Endothelial cell (in vitro differentiated cells): ENCODE measurements at regions not wholly inside any gene's neighbourhood (a gene's known extent, or its start where the extent isn't known, plus 50 kb on each side); places are given as distances from the start of the nearest gene placed in this dataset.

Experiments
- DNase-seq: peaks from one replicate; pipeline ENCODE4 v3.0.0; 2021; ENCODE audit warnings: low spot score
- H3K27ac Mint-ChIP-seq: one replicate; pipeline ENCODE4 v1.8.0; 2021; ENCODE audit warnings: mixed read lengths, inconsistent platforms; ENCODE audit not compliant: unreplicated experiment
- H3K27me3 Mint-ChIP-seq: one replicate; pipeline ENCODE4 v1.8.0; 2021; ENCODE audit warnings: mild to moderate bottlenecking, moderate library complexity, mixed read lengths, inconsistent platforms; ENCODE audit not compliant: unreplicated experiment
- H3K36me3 Mint-ChIP-seq: one replicate; pipeline ENCODE4 v1.8.0; 2021; ENCODE audit warnings: mild to moderate bottlenecking, low read depth, mixed read lengths, inconsistent platforms; ENCODE audit not compliant: unreplicated experiment
- H3K4me1 Mint-ChIP-seq: one replicate; pipeline ENCODE4 v1.8.0; 2021; ENCODE audit warnings: mild to moderate bottlenecking, mixed read lengths, inconsistent platforms; ENCODE audit not compliant: unreplicated experiment
- H3K4me3 Mint-ChIP-seq: one replicate; pipeline ENCODE4 v1.8.0; 2021; ENCODE audit warnings: mild to moderate bottlenecking, mixed read lengths, inconsistent platforms; ENCODE audit not compliant: unreplicated experiment
- H3K9me3 Mint-ChIP-seq: one replicate; pipeline ENCODE4 v1.8.0; 2021; ENCODE audit warnings: mixed read lengths, inconsistent platforms; ENCODE audit not compliant: unreplicated experiment
- TF ChIP-seq, protein P1 (sequence below): fragments of 200-600 bp; sonication (generic); IDR thresholded peaks from one replicate; pipeline ENCODE4 v1.5.0; 2021; ENCODE audit warnings: antibody characterized with exemption; ENCODE audit not compliant: unreplicated experiment

DNA sequence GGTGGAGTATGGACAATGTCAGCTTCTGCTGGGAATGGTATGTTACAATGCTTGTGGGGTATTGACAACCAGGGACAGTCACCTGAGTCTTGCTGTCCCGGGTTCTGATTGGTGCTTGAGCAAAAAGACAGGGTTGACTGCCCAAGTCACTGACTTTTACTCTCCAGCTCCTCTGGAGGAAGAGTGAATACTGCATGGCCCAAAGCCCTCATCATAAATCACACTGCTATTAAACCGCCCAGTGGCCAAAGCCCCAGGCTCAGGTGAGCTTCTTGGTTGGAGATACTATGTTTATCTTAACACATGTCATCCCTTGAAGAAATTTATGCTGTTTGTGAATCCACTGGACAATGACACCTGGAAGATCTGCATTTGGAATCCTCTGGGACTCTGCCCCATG is 90.0 kb upstream of the IGFBP3 start:
- TF ChIP-seq, protein P1, sequence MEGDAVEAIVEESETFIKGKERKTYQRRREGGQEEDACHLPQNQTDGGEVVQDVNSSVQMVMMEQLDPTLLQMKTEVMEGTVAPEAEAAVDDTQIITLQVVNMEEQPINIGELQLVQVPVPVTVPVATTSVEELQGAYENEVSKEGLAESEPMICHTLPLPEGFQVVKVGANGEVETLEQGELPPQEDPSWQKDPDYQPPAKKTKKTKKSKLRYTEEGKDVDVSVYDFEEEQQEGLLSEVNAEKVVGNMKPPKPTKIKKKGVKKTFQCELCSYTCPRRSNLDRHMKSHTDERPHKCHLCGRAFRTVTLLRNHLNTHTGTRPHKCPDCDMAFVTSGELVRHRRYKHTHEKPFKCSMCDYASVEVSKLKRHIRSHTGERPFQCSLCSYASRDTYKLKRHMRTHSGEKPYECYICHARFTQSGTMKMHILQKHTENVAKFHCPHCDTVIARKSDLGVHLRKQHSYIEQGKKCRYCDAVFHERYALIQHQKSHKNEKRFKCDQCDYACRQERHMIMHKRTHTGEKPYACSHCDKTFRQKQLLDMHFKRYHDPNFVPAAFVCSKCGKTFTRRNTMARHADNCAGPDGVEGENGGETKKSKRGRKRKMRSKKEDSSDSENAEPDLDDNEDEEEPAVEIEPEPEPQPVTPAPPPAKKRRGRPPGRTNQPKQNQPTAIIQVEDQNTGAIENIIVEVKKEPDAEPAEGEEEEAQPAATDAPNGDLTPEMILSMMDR: no peak
- no peaks in the 10 kb centered on the region for H3K4me1 Mint-ChIP-seq
- H3K36me3 Mint-ChIP-seq: no peaks in the 10 kb centered on the region
- no peak overlapping the region for H3K4me3 Mint-ChIP-seq
- H3K27ac Mint-ChIP-seq: no peak overlapping the region
- DNase-seq: no peak
- H3K27me3 Mint-ChIP-seq: peaks cover 2% of the 10 kb centered on the region
- no peaks in the 10 kb centered on the region for H3K9me3 Mint-ChIP-seq

DNA sequence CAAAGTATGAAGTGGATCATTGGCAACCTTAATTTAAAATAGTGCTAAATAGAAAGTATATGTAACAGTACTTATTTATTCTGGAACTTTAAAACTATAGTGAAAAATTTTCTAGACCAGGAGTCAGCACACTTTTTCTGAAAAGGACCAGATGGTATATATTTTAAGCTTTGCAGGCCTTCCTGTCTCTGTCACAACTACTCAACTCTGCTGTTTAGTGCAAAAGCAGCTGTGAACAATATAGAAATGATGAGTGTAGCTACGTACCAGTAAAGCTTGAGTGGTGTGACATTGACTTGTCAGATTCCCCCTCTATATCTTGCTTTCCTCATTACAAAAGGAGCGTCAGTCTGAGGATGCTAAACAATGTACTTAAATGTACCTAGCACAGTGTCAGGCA is 88.1 kb upstream of the IGFBP3 start:
- TF ChIP-seq, protein P1: no peak
- no peaks in the 10 kb centered on the region for H3K36me3 Mint-ChIP-seq
- H3K4me3 Mint-ChIP-seq: no peak overlapping the region
- DNase-seq: no peak
- H3K27me3 Mint-ChIP-seq: peaks cover 2% of the 10 kb centered on the region
- H3K27ac Mint-ChIP-seq: no peak overlapping the region
- no peaks in the 10 kb centered on the region for H3K9me3 Mint-ChIP-seq
- H3K4me1 Mint-ChIP-seq: no peaks in the 10 kb centered on the region

DNA sequence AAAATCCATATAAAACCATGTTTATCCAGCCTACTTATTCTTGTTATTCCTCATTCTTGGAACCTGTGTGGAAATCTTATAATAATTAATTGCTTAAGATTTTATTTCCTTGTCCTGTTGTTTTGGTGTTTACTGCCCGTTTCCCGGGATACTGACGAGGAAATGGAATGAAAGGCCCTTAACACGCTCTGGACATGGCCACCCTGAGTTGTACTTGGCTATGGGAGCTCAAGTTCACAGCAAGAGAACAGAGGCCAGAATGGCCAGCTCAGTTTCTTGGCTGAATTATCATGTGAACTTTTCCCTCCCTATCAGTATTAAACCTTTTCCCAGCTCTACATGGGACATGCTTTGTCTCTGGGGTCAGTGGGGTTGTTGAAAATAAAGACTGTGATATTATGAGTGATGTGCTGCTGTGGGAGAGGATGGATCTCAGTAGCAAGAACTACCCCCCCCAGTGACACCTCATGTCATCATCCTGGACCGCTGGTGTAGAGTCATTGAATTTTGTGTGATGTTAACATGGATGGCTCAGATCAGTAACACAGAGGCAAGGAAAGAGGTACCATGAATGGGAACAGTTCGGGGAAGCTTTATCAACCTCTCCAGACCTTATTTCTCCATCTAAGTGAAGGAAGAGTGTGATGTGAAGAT is 87.0 kb upstream of the IGFBP3 start:
- no peak for DNase-seq
- H3K27me3 Mint-ChIP-seq: peaks cover 2% of the 10 kb centered on the region
- H3K4me3 Mint-ChIP-seq: no peak overlapping the region
- TF ChIP-seq, protein P1: no peak
- H3K4me1 Mint-ChIP-seq: no peaks in the 10 kb centered on the region
- no peaks in the 10 kb centered on the region for H3K9me3 Mint-ChIP-seq
- H3K36me3 Mint-ChIP-seq: no peaks in the 10 kb centered on the region
- H3K27ac Mint-ChIP-seq: no peak overlapping the region

DNA sequence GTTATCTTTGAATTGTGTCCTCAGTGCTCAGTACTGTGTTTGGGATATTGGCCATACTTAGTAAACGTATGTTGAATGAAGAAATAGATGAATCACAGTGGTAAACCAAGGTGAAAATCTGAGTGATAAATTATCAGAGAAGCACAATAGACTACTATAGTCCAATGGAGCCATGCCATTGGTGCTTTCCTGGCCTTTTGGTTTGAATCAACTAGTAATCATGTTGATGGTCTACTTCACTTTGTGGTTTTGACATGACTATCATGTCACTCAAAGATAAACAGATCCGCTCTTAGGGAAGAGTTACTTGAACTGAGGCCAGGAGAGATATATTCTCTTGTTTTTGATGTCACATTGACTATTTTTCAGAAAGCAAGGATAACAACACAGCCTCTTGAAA is 86.1 kb upstream of the IGFBP3 start:
- TF ChIP-seq, protein P1: no peak
- H3K36me3 Mint-ChIP-seq: no peaks in the 10 kb centered on the region
- H3K9me3 Mint-ChIP-seq: no peaks in the 10 kb centered on the region
- H3K27ac Mint-ChIP-seq: no peak overlapping the region
- DNase-seq: no peak
- H3K27me3 Mint-ChIP-seq: peaks cover 3% of the 10 kb centered on the region
- no peaks in the 10 kb centered on the region for H3K4me1 Mint-ChIP-seq
- no peak overlapping the region for H3K4me3 Mint-ChIP-seq

DNA sequence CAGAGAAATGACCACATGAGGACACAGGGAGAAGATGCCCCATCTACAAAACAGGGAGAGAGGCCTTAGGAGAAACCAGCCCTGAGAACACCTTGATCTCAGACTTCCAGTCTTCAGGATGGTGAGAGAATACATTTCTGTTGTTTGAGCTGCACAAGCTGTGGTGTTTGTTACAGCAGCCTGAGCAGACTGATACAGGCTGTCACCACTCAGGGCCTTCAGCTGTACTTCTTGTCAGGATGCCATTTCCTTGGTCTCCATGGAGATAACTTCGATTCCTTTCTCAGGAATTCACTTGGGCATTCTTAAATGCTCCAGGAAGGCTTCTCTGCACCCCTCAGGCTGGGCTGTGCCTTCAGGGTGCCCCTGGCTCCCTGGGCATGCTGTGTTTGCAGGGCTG is 85.7 kb upstream of the IGFBP3 start:
- H3K27ac Mint-ChIP-seq: no peak overlapping the region

More for the DNA sequence above, 85.7 kb upstream of the IGFBP3 start:
- no peak overlapping the region for H3K4me3 Mint-ChIP-seq
- TF ChIP-seq, protein P1: no peak
- H3K27me3 Mint-ChIP-seq: peaks cover 3% of the 10 kb centered on the region
- no peak for DNase-seq
- H3K36me3 Mint-ChIP-seq: no peaks in the 10 kb centered on the region
- H3K9me3 Mint-ChIP-seq: no peaks in the 10 kb centered on the region
- no peaks in the 10 kb centered on the region for H3K4me1 Mint-ChIP-seq
